HUES48 (cell line): ENCODE measurements at regions not wholly inside any gene's neighbourhood (a gene's known extent, or its start where the extent isn't known, plus 50 kb on each side); places are given as distances from the start of the nearest gene placed in this dataset.

Experiments used
- H3K27ac ChIP-seq: one replicate; pipeline ENCODE4 v1.7.0; 2013; ENCODE audit warnings: low read depth, low read length, inconsistent platforms
- H3K27me3 ChIP-seq: 2 replicates; pipeline ENCODE4 v1.6.1; 2013; ENCODE audit warnings: mild to moderate bottlenecking, low read length; ENCODE audit not compliant: control insufficient read depth, insufficient read depth
- H3K36me3 ChIP-seq: 2 replicates; pipeline ENCODE4 v1.6.1; 2013; ENCODE audit warnings: low read length; ENCODE audit not compliant: control insufficient read depth, insufficient read depth
- H3K4me1 ChIP-seq: 2 replicates; pipeline ENCODE4 v1.6.1; 2013; ENCODE audit warnings: mild to moderate bottlenecking, low read length; ENCODE audit not compliant: control insufficient read depth, insufficient read depth
- H3K4me3 ChIP-seq: 2 replicates; pipeline ENCODE4 v1.5.1; 2013; ENCODE audit warnings: mild to moderate bottlenecking, low read depth, low read length
- H3K9ac ChIP-seq: 2 replicates; pipeline ENCODE4 v1.6.1; 2013; ENCODE audit warnings: mild to moderate bottlenecking, low read depth, low read length, moderate library complexity
- H3K9me3 ChIP-seq: 2 replicates; pipeline ENCODE4 v1.6.1; 2013; ENCODE audit warnings: low read length; ENCODE audit not compliant: control insufficient read depth, insufficient read depth

GRCh38 chr2:150165442-150165841, 322.0 kb downstream of the RND3 start:
- Histone ChIP-seq H3K4me3 (no peak overlapping the region), H3K9ac (no peak overlapping the region), H3K27me3 (no peaks in the 10 kb centered on the region), H3K9me3 (no peaks in the 10 kb centered on the region), H3K4me1 (no peaks in the 10 kb centered on the region), H3K36me3 (no peaks in the 10 kb centered on the region), H3K27ac (no peak overlapping the region)

GRCh38 chr2:150162241-150162942, 325.1 kb downstream of the RND3 start:
- Histone ChIP-seq H3K27ac (no peak overlapping the region), H3K27me3 (no peaks in the 10 kb centered on the region), H3K4me3 (no peak overlapping the region), H3K9ac (no peak overlapping the region), H3K36me3 (no peaks in the 10 kb centered on the region), H3K9me3 (no peaks in the 10 kb centered on the region), H3K4me1 (no peaks in the 10 kb centered on the region)

GRCh38 chr2:150160058-150160457, 327.4 kb downstream of the RND3 start:
- no peak overlapping the region for H3K27ac ChIP-seq
- H3K9ac ChIP-seq: no peak overlapping the region
- H3K4me3 ChIP-seq: no peak overlapping the region
- H3K4me1 ChIP-seq: no peaks in the 10 kb centered on the region
- no peaks in the 10 kb centered on the region for H3K27me3 ChIP-seq
- no peaks in the 10 kb centered on the region for H3K36me3 ChIP-seq
- no peaks in the 10 kb centered on the region for H3K9me3 ChIP-seq

GRCh38 chr2:150159300-150159699, 328.2 kb downstream of the RND3 start:
- Histone ChIP-seq H3K27me3 (no peaks in the 10 kb centered on the region), H3K27ac (no peak overlapping the region), H3K36me3 (no peaks in the 10 kb centered on the region), H3K4me3 (no peak overlapping the region), H3K9me3 (no peaks in the 10 kb centered on the region), H3K9ac (no peak overlapping the region), H3K4me1 (no peaks in the 10 kb centered on the region)

GRCh38 chr2:150156876-150157275, 330.6 kb downstream of the RND3 start:
- Histone ChIP-seq H3K27me3 (no peaks in the 10 kb centered on the region), H3K4me1 (no peaks in the 10 kb centered on the region)

GRCh38 chr2:150156415-150156814, 331.1 kb downstream of the RND3 start:
- no peaks in the 10 kb centered on the region for H3K27me3 ChIP-seq
- H3K4me3 ChIP-seq: no peak overlapping the region
- no peaks in the 10 kb centered on the region for H3K36me3 ChIP-seq
- no peak overlapping the region for H3K9ac ChIP-seq
- H3K4me1 ChIP-seq: no peaks in the 10 kb centered on the region
- no peaks in the 10 kb centered on the region for H3K9me3 ChIP-seq
- no peak overlapping the region for H3K27ac ChIP-seq

More at GRCh38 chr2:150156876-150157275, 330.6 kb downstream of the RND3 start:
- H3K9ac ChIP-seq: no peak overlapping the region
- H3K27ac ChIP-seq: no peak overlapping the region
- H3K9me3 ChIP-seq: no peaks in the 10 kb centered on the region
- no peak overlapping the region for H3K4me3 ChIP-seq
- no peaks in the 10 kb centered on the region for H3K36me3 ChIP-seq

GRCh38 chr2:150154308-150154797, 333.1 kb downstream of the RND3 start:
- Histone ChIP-seq H3K9ac (no peak overlapping the region), H3K36me3 (no peaks in the 10 kb centered on the region), H3K4me3 (no peak overlapping the region), H3K9me3 (no peaks in the 10 kb centered on the region), H3K27me3 (no peaks in the 10 kb centered on the region), H3K27ac (no peak overlapping the region), H3K4me1 (no peaks in the 10 kb centered on the region)

- Histone ChIP-seq H3K36me3 (no peaks in the 10 kb centered on the region), H3K4me1 (no peaks in the 10 kb centered on the region), H3K27ac (no peak overlapping the region), H3K27me3 (no peaks in the 10 kb centered on the region), H3K9me3 (no peaks in the 10 kb centered on the region), H3K4me3 (no peak overlapping the region), H3K9ac (no peak overlapping the region)
Observed at GRCh38 chr2:150153646-150154307, 333.7 kb downstream of the RND3 start.

GRCh38 chr2:150152230-150152629, 335.2 kb downstream of the RND3 start:
- no peaks in the 10 kb centered on the region; the same call in 1 of the 2 replicates for H3K9me3 ChIP-seq
- H3K36me3 ChIP-seq: no peaks in the 10 kb centered on the region
- no peaks in the 10 kb centered on the region for H3K27me3 ChIP-seq
- H3K27ac ChIP-seq: no peak overlapping the region
- no peaks in the 10 kb centered on the region for H3K4me1 ChIP-seq
- H3K9ac ChIP-seq: no peak overlapping the region
- H3K4me3 ChIP-seq: no peak overlapping the region

GRCh38 chr2:150150144-150150543, 337.3 kb downstream of the RND3 start:
- Histone ChIP-seq H3K36me3 (no peaks in the 10 kb centered on the region), H3K27me3 (no peaks in the 10 kb centered on the region), H3K4me3 (no peak overlapping the region), H3K27ac (no peak overlapping the region), H3K4me1 (no peaks in the 10 kb centered on the region), H3K9me3 (peaks cover 11% of the 10 kb centered on the region), H3K9ac (no peak overlapping the region)

- H3K9ac ChIP-seq: no peak overlapping the region
Observed at GRCh38 chr2:150147889-150148683, 339.4 kb downstream of the RND3 start.

More at GRCh38 chr2:150147889-150148683, 339.4 kb downstream of the RND3 start:
- Histone ChIP-seq H3K27me3 (no peaks in the 10 kb centered on the region), H3K4me1 (no peaks in the 10 kb centered on the region), H3K36me3 (no peaks in the 10 kb centered on the region), H3K27ac (no peak overlapping the region), H3K4me3 (no peak overlapping the region), H3K9me3 (peaks cover 11% of the 10 kb centered on the region)
